ENCODE measurements at regions not wholly inside any gene's neighbourhood (a gene's known extent, or its start where the extent isn't known, plus 50 kb on each side); places are given as distances from the start of the nearest gene placed in this dataset.
"Not testable (repeated sequence)": the region's sequence is repeated elsewhere in the genome, so short reads cannot be mapped to it uniquely, and the experiment has no call there.

- intact Hi-C loops (cut with DNase I): no loop called here
- DNase-seq: peak in 1 of 10 donors; percentile 47
Observed at GRCh38 chr3:194937882-194938321, 252.2 kb downstream of the FAM43A start.

- intact Hi-C loops (cut with DNase I): no loop called here
- peak in 1 of 10 donors; percentile 30 for DNase-seq
Observed at GRCh38 chr3:194938845-194939531, 253.3 kb downstream of the FAM43A start.

- intact Hi-C loops (cut with DNase I): no loop called here
- no peak for DNase-seq
Observed at GRCh38 chr3:194939532-194939909, 253.8 kb downstream of the FAM43A start.

- intact Hi-C loops (cut with DNase I): no loop called here
- DNase-seq: no peak
Observed at GRCh38 chr3:194939949-194940770, 254.5 kb downstream of the FAM43A start.

DNA sequence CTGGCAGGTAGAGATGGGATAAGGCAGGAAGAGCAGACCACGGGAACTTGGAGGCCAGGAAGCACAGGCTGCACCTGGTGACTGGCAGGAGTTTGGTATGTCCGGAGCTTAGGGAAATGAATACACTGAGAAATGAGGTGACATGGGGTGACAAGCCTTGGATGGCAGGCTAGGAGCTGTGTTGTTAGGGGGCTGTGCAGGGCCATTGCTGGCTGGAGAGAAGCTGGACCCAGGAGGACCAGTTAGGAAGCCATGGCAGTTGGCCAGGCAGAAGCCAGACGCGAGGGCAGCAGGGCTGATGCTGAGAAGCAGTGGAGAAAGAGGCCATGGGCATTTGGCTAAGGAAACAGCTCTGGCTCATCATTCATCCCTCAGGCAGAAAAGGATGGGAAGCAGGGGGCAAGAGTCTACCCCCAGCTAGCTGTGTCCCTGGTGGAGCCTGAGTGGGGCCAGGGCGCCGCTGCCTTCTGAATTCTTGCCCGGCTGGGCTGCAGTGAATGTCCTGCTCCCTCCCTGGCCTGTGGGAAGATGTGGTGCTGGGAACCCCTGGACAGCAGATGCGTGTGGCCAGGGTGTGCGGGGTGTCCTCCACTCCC, 255.8 kb downstream of the FAM43A start:
- intact Hi-C loops (cut with DNase I): no loop called here
- no peak for DNase-seq

- no peak for DNase-seq
- intact Hi-C loops (cut with DNase I): no loop called here
Observed at GRCh38 chr3:194941956-194942511, 256.4 kb downstream of the FAM43A start.

- no peak for DNase-seq
- intact Hi-C loops (cut with DNase I): no loop called here
Observed at GRCh38 chr3:194944526-194944925, 258.8 kb downstream of the FAM43A start.

GRCh38 chr3:194945508-194945907, 259.8 kb downstream of the FAM43A start:
- no peak for DNase-seq
- intact Hi-C loops (cut with DNase I): no loop called here

GRCh38 chr3:194946091-194946490, 260.4 kb downstream of the FAM43A start:
- intact Hi-C loops (cut with DNase I): no loop called here
- no peak for DNase-seq

GRCh38 chr3:194949592-194949991, 263.9 kb downstream of the FAM43A start:
- DNase-seq: no peak
- intact Hi-C loops (cut with DNase I): no loop called here

DNA sequence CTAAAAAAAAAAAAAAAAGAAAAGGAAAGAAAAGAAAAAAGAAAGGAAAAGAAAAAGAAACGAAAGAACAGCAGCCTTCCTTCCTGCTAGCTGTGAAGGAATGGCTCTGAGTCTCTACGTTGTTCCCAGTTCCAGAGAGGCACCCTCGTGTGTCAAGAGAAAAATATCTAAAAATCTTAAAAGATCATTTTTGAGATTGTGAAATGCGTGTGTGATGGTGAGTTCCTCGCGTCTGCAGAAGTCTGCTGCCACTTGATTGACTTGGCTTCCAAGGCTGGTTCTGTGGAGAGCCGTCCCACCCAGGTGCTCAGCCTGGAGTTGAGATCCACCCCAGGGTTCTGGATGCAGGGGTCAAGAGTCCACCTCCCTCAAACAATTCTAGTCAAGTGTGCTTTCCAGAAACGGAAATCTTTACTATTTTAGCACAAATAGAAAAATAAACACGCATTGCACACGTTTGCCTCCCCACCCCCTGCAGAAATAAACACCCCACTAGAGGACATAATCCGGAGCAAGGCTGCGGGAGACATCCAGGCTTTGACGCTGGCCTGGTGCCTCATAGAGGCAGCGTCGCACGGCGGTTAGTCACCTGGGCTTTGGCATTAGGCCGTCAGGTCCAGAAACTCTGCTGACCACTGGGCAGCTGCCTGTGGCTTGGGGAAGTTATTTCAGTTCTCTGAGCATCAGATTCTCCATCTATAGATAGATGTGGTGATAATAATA, 265.4 kb downstream of the FAM43A start:
- intact Hi-C loops (cut with DNase I): loop anchor here (10.0 kb wide), 1 partner anchor 266 kb away; the partner anchor contains the start of gene FAM43A
- no peak for DNase-seq

DNA sequence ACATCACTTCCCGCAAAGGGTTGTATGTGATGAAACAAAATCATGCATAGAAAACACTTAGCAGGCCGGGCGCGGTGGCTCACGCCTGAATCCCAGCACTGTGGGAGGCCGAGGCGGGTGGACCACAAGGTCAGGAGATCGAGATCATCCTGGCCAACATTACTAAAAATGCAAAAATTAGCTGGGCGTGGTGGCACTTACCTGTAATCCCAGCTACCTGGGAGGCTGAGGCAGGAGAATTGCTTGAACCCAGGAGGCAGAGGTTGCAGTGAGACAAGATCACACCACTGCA, 265.9 kb downstream of the FAM43A start:
- DNase-seq: not testable (repeated sequence)
- intact Hi-C loops (cut with DNase I): loop anchor here (10.0 kb wide), 1 partner anchor 267 kb away; the partner anchor contains the start of gene FAM43A

DNA sequence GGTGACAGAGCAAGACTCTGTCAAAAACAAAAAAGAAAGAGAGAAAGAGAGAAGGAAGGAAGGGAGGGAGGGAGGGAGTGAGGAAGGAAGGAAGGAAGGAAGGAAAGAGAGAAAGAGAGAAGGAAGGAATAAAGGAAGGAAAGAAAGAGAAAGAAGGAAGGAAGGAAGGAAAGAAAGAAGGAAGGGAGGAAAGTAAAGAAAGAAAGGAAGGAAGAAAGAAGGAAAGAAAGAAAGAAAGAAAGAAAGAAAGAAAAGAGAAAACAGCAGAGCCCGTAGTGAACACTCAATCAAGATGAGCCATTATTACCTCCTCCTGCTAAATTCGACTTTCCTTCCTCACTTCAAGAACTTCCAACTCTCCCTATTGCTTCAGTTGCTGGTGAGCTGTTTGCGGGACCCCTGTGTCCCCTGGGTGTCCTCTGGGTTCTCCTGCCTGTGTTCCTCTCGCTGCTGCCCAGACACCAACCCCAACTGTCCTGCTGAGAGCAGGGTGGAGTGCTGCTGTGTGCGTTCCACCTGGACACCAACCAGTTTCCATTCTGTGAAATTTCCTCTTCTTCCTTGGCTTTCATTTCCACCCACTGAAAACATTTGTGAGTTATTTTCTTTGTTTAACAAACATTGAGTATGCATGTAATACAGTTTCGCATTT, 266.4 kb downstream of the FAM43A start:
- DNase-seq: no peak
- intact Hi-C loops (cut with DNase I): loop anchor here (10.0 kb wide), 1 partner anchor 267 kb away; the partner anchor contains the start of gene FAM43A

DNA sequence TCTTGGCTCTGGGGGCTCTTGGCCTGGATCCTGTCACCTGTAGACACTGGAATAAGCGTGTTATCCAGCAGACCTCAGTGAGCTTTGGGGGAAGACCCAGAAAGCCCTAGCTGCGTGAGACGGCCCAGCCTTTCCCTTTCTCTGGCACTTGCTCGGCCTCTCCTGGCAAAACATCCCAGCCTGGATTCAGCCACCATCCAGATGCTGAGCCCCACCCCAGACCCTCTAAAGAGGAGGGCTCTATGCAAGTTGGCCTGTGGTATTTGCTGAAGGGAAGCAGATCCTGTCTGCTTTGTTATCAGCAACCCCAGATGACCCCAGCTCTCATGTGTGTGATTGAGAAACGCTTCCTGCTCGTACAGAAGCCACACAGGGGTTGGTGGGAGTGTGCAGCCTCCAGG, 267.2 kb downstream of the FAM43A start:
- DNase-seq: no peak
- intact Hi-C loops (cut with DNase I): loop anchor here (10.0 kb wide), 1 partner anchor 268 kb away; the partner anchor contains the start of gene FAM43A

DNA sequence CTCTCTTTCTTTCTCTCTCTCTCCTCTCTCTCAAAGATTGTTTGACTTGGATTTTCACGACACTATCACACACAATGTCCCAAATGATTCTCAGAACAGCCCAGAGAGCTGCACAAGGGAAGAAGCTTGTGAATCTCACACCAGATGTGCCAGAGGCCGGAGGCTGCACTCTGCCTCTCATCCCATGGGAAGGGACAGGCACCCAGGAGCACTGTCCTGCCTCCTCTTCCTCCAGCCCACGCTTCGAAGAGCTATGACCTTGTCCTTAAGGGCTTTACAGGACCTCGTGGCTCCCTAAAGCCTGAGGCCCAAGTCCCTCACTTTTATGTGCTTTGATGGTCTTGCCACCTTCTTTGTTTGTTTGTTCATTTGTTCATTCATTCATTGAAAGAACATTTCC, 267.6 kb downstream of the FAM43A start:
- intact Hi-C loops (cut with DNase I): loop anchor here (10.0 kb wide), 1 partner anchor 268 kb away; the partner anchor contains the start of gene FAM43A
- DNase-seq: no peak

- intact Hi-C loops (cut with DNase I): loop anchor here (10.0 kb wide), 1 partner anchor 271 kb away; the partner anchor contains the start of gene FAM43A
- DNase-seq: no peak
Observed at GRCh38 chr3:194955546-194955945, 269.9 kb downstream of the FAM43A start.

- no peak for DNase-seq
- intact Hi-C loops (cut with DNase I): loop anchor here (10.0 kb wide), 1 partner anchor 271 kb away; the partner anchor contains the start of gene FAM43A
Observed at GRCh38 chr3:194955979-194956696, 270.5 kb downstream of the FAM43A start.

DNA sequence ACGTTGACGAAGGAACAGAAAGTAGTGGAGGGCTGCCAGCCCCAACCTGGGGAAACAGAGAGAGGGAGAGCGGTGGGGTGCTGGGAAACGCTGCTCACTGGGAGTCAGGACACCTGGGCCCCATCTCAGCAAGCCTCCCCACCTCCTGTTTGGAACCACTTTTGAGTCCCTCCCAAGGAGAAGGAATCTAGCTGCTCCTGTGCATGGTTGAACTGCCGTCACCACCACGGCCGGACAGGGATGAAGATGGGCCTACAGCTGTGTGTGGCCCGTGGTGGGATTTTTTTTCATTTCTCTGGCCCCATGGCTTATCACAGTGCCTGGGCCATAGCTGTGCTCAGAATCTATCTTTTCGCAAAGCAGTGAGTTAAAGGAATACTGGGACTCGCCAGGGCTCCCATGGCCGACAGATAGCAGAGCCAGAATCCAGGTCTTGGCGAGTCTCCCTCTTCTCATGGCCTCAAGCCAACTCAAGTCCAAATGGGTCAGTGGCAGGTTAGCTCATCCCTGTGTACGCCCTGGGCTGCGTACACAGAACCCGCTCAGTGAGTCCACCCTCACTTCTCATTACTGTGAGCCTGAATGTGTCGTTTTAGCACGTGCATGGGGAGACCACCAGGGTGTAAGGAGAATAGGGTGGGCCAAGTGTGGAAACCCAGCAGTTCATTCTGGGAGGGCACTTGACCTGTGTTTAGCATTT, 271.2 kb downstream of the FAM43A start:
- no peak for DNase-seq
- intact Hi-C loops (cut with DNase I): loop anchor here (10.0 kb wide), 1 partner anchor 272 kb away; the partner anchor contains the start of gene FAM43A

All from posterior cingulate gyrus (tissue), 11 donors.